GM21390 (cell line): ENCODE measurements at regions not wholly inside any gene's neighbourhood (a gene's known extent, or its start where the extent isn't known, plus 50 kb on each side); places are given as distances from the start of the nearest gene placed in this dataset.

Experiments used
- ATAC-seq: cut with Tn5 transposase; IDR thresholded peaks from one replicate; pipeline ENCODE4 v1.9.1; 2021; ENCODE audit not compliant: unreplicated experiment

GRCh38 chr5:133905424-133905823 lies 63.0 kb downstream of the C5orf15 start:
- ATAC-seq, result no peak

DNA sequence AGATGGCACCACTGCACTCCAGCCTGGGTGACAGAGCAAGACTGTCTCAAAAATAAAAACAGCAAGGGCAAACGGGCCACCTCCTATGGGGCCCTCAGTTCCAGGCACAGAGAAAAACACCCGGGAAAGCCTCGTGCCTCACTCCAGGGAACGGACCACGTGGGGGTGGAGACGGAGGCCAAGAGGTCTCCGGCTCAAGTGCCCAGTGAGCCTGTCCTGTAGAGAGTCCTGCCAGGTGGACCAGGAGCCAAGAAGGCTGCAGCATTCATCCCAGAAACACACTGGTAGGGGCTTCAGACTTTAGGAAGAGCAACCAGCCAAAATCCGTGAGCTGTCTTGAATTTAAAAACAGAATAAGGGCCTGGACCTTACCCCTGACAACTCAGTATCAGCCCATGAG lies 63.8 kb downstream of the C5orf15 start:
- no peak for ATAC-seq

DNA sequence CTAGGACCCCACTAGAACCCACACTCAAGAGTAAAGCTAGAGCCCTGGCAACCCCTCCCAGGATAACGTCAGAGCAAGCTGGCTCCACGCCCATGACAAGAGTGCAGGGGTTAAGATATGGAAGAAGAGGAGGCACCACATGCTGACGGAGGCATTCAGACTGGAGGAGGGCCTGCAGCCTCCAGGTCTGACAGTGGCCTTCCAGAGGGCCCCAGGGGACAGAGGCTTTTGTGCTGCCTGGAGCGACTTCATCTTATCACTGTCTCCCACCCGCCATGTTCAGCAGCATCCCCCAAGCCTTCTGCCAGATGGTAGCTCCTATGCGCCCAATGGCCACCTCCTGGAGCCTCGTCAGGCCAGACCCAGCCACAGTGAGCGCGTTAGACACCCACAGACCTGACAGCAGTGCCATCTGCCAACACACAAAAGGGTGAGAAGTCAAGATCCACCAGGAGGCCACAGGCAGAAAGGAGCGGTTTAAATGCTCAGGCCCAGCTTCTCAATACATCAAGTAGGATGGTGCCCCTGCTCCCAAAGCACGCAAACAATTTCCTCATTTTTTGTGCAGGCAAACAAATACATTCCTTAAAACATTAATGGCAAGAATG lies 65.8 kb downstream of the C5orf15 start:
- no peak for ATAC-seq

DNA sequence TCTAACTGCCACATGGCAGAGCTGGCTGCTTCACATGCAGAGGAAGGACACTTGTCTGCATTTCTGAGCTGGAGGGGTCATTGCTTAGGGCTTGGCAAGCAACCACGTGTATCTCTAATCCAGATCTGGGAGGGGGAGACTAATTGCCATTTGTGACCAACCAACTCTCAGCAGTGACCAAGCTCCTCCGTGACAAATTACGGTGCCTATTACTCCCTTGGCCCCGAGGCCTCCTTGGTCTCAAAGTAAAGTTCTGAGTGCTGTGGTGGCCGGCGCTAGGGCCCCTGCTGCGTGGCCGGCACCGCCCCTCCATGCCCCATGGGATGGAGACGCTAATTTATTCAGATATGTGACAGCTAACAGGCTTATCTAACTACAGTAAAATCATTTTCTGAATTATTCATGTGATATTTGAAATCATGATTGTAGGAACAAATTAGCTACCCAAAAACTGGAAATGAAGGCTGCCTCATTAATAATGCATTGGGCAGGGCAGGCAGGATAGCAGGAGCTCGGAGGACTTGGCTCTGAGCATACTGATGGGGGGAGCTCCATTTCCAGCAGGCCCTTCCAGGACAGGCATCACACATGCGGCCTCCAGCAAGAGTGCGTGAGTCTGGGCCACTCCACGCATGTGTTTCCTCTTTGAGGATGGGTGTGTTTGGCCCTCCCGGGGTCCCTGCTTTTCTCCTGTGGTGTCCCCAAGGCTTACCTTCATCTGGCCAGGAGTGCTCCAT lies 67.7 kb downstream of the C5orf15 start:
- ATAC-seq, result no peak

- ATAC-seq, result no peak
Measured at GRCh38 chr5:133899506-133899905, 68.9 kb downstream of the C5orf15 start.

GRCh38 chr5:133898440-133898839 lies 70.0 kb downstream of the C5orf15 start:
- no peak for ATAC-seq

DNA sequence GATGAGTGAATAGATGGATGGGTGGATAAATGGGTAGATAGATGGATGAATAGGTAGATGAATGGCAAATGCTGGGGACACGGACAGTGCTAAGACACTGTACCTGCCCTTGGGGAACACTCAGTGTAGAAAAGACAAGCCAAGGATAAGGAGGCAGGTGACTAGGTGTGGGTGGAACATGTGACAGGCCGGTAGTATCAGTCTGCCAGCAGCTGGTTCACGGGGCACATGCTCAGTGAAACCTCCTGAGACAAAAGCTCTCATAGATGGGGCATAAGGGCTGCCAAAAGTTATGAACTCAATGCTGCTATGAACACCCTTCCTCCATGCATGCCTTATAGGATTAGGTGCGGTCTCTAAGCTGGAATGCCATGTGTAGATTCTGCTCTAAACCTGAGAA lies 71.0 kb downstream of the C5orf15 start:
- no peak for ATAC-seq

- ATAC-seq, result no peak
Measured at GRCh38 chr5:133896873-133897272, 71.6 kb downstream of the C5orf15 start.

GRCh38 chr5:133895979-133896845 lies 72.2 kb downstream of the C5orf15 start:
- no peak for ATAC-seq

DNA sequence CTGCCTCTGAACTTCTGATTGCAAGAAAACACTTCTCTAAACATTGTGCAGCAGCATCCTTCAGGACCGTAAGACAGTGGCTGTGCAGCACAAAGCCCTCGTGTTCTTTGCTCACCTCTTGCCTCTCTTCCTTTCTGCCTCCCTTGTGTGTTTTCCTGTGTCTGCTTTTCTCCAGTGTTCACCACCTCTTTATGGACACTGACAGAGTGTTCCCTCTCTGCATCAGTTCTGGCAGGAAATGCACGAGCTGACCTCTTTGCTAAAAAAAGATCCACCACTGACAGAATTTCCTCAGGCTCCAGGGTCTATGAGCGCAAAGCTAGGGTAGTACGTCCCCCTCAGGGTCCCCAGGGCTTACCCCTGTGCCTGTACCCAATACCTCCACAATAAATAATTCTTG lies 74.3 kb downstream of the C5orf15 start:
- ATAC-seq, result no peak

GRCh38 chr5:133892774-133893173 lies 75.7 kb downstream of the C5orf15 start:
- ATAC-seq, result no peak

DNA sequence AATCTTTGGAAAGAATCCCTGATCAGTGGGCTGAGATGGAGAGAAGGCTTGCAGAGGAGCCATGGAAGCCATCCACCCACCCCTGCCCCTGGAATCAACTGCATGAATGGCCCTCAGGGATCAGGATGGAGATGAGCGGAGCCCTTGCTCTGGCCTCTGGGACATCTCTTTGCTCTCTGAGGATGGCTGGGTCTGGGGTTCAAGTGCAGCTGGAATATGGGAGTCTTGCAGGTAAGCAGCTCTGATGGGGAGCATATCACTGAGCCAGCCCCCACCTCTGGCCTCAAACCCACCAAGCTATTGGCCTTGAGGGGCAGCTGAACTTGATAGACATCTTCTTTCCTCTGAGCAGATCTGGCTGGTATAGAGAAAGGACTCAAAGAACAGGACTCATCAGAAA lies 76.1 kb downstream of the C5orf15 start:
- ATAC-seq, result no peak

DNA sequence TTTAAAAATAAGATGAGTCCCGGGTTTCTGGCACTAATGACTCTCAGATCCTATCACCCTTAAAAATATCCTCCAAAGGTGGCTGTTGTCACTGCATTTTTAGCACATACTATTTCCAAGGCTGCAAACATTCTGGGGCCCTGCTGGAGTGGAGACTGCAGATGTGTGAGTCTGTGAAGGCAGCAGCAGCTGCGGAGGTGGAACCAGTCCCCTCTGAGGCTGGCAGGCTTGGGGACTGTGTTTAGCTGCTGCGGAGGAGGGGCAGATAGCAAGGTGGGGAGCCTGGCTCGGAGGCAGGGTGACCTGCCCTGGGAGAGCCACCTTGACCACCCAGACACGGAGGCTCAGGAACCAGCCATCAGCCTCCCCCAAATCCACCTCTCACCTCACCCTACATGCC lies 77.0 kb downstream of the C5orf15 start:
- no peak for ATAC-seq

GRCh38 chr5:133890776-133891280 lies 77.6 kb downstream of the C5orf15 start:
- ATAC-seq, result no peak

- ATAC-seq, result no peak
Measured at GRCh38 chr5:133890314-133890713, 78.1 kb downstream of the C5orf15 start.

GRCh38 chr5:133889271-133889905 lies 79.0 kb downstream of the C5orf15 start:
- ATAC-seq, result no peak

GRCh38 chr5:133888625-133888991 lies 79.8 kb downstream of the C5orf15 start:
- no peak for ATAC-seq

- ATAC-seq, result no peak
Measured at GRCh38 chr5:133885566-133885965, 82.9 kb downstream of the C5orf15 start.

DNA sequence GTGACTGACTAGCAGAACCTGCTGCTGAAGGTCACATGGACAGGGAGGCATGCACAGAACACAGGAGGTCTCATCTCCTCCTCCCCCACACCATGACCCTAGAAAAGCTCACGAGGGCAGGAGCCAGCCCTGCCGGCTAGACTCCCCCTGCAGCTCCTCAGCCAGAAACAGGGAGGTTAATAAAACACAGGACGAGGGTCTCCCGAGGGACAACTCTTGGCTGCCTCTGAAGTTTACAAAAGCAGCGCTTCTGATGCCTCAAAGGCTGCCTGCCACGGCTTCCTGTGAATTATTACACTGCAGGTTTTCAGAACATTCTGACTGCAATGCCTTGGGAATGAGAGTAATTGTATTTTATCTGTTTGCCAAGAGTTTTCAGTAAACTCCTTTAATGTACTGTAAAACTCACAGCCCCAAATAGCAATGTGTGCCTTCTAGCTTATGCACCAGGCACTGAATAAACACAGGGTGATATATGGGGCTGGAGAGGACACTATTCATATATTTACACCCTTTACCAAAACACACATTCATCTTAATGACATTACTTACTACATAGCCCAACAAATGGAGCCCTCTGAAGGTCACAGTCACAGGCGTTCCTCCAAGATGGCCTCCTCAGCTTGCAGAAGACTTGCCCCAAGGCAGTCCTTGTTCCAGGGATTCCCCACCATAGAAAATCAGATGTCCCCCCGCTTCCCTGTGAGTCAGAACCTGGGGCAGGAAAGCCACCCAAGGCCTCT lies 83.7 kb downstream of the C5orf15 start:
- no peak for ATAC-seq

GRCh38 chr5:133883916-133884315 lies 84.5 kb downstream of the C5orf15 start:
- no peak for ATAC-seq

DNA sequence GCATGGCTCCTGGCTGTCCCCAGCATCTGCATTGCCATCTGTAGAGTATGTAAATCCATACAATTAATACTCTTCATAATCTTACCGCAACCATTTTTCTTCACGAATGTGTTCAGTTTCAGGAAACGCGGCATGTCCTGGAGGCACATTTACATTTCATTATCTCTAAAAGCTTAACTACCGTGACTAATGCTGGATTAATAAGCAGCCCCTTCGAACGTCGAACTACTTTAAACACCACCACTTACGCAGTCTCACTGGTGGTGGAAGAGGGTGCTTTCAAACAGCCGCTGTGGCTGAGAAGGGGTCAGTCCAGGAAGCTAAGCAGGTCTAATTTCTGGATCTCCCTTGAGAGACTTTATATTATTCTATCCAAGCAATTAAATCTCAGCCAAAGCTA lies 85.6 kb downstream of the C5orf15 start:
- ATAC-seq, result no peak
